ENCODE measurements at regions not wholly inside any gene's neighbourhood (a gene's known extent, or its start where the extent isn't known, plus 50 kb on each side); places are given as distances from the start of the nearest gene placed in this dataset.
A peak's percentile ranks its signal among the peaks of the same experiment; 100 is the strongest.

- DNase-seq (ENCODE audit: extremely low spot score, insufficient read length, low read depth): no peak
Measured at GRCh38 chr3:194083637-194084224, 52.2 kb upstream of the HES1 start.

GRCh38 chr3:194084284-194084683 is 51.7 kb upstream of the HES1 start:
- no peak for DNase-seq (ENCODE audit: extremely low spot score, insufficient read length, low read depth)
- peak; percentile 68 for FAIRE-seq

More at GRCh38 chr3:194083637-194084224, 52.2 kb upstream of the HES1 start:
- FAIRE-seq: no peak
